H9 (cell line): ENCODE measurements at regions not wholly inside any gene's neighbourhood (a gene's known extent, or its start where the extent isn't known, plus 50 kb on each side); places are given as distances from the start of the nearest gene placed in this dataset.

Experiments used
- DNase-seq: peaks from one replicate; pipeline ENCODE4 v3.0.0-alpha.2; 2017
- H2AFZ ChIP-seq: one replicate; pipeline ENCODE4 v1.6.1; 2013; ENCODE audit warnings: mild to moderate bottlenecking, low read length, control low read depth, moderate library complexity
- H2AK5ac ChIP-seq: 2 replicates; pipeline ENCODE4 v1.6.1; 2013; ENCODE audit warnings: low read length, control low read depth, mixed read lengths; ENCODE audit not compliant: insufficient read length
- H2BK120ac ChIP-seq: one replicate; pipeline ENCODE4 v1.6.1; 2013; ENCODE audit warnings: low read depth, mild to moderate bottlenecking, low read length, control low read depth, inconsistent platforms; ENCODE audit not compliant: poor library complexity, severe bottlenecking
- H2BK12ac ChIP-seq: 2 replicates; pipeline ENCODE4 v1.6.1; 2013; ENCODE audit warnings: low read length, control low read depth, mixed read lengths, low read depth; ENCODE audit not compliant: insufficient read length
- H2BK15ac ChIP-seq: 2 replicates; pipeline ENCODE4 v1.6.1; 2013; ENCODE audit warnings: low read depth, low read length, control low read depth
- H2BK20ac ChIP-seq: one replicate; pipeline ENCODE4 v1.6.1; 2013; ENCODE audit warnings: low read depth, mild to moderate bottlenecking, low read length, control low read depth, inconsistent platforms; ENCODE audit not compliant: poor library complexity, severe bottlenecking
- H2BK5ac ChIP-seq: 2 replicates; pipeline ENCODE4 v1.6.1; 2013; ENCODE audit warnings: low read length, control low read depth, mixed read lengths; ENCODE audit not compliant: insufficient read length
- H3K14ac ChIP-seq: 2 replicates; pipeline ENCODE4 v1.6.1; 2013; ENCODE audit warnings: low read length, control low read depth; ENCODE audit not compliant: insufficient read depth
- H3K18ac ChIP-seq: 2 replicates; pipeline ENCODE4 v1.6.1; 2013; ENCODE audit warnings: low read depth, mild to moderate bottlenecking, mixed read lengths, low read length, control low read depth; ENCODE audit not compliant: insufficient read length
- H3K23ac ChIP-seq: 2 replicates; pipeline ENCODE4 v1.6.1; 2013; ENCODE audit warnings: low read length, control low read depth, mixed read lengths, low read depth; ENCODE audit not compliant: insufficient read length
- H3K23me2 ChIP-seq: 2 replicates; pipeline ENCODE4 v1.6.1; 2013; ENCODE audit warnings: low read depth, mild to moderate bottlenecking, mixed read lengths, low read length, control low read depth; ENCODE audit not compliant: insufficient read length, poor library complexity, severe bottlenecking
- H3K27ac ChIP-seq: 2 replicates; pipeline ENCODE4 v1.5.1; 2013; ENCODE audit warnings: low read length, control low read depth, mixed read lengths, low read depth; ENCODE audit not compliant: insufficient read length
- H3K27me3 ChIP-seq: 2 replicates; pipeline ENCODE4 v1.6.1; 2013; ENCODE audit warnings: low read length, control low read depth, inconsistent platforms; ENCODE audit not compliant: insufficient read depth
- H3K4ac ChIP-seq: 2 replicates; pipeline ENCODE4 v1.6.1; 2013; ENCODE audit warnings: low read depth, mild to moderate bottlenecking, control low read depth, inconsistent platforms, low read length, moderate library complexity
- H3K4me1 ChIP-seq: 2 replicates; pipeline ENCODE4 v1.6.1; 2013; ENCODE audit warnings: low read length, control low read depth, inconsistent platforms; ENCODE audit not compliant: insufficient read depth
- H3K4me2 ChIP-seq: 2 replicates; pipeline ENCODE4 v1.6.1; 2013; ENCODE audit warnings: low read length, control low read depth, mixed read lengths; ENCODE audit not compliant: insufficient read length, insufficient read depth
- H3K56ac ChIP-seq: 2 replicates; pipeline ENCODE4 v1.6.1; 2013; ENCODE audit warnings: low read depth, mild to moderate bottlenecking, mixed read lengths, low read length, control low read depth; ENCODE audit not compliant: insufficient read length
- H3K79me1 ChIP-seq: 2 replicates; pipeline ENCODE4 v1.6.1; 2013; ENCODE audit warnings: low read depth, mild to moderate bottlenecking, moderate library complexity, low read length, control low read depth, inconsistent platforms; ENCODE audit not compliant: insufficient read depth, poor library complexity, severe bottlenecking
- H3K79me2 ChIP-seq: 2 replicates; pipeline ENCODE4 v1.6.1; 2013; ENCODE audit warnings: low read length, control low read depth, inconsistent platforms; ENCODE audit not compliant: insufficient read depth
- H3K9ac ChIP-seq: 2 replicates; pipeline ENCODE4 v1.6.1; 2013; ENCODE audit warnings: low read length, control low read depth, mixed read lengths; ENCODE audit not compliant: insufficient read length; ENCODE audit errors: extremely low read depth
- H3K9me3 ChIP-seq: one replicate; pipeline ENCODE4 v1.6.1; 2013; ENCODE audit warnings: low read depth, low read length, inconsistent platforms; ENCODE audit not compliant: control insufficient read depth
- H3T11ph ChIP-seq: one replicate; pipeline ENCODE4 v1.6.1; 2013; ENCODE audit warnings: mild to moderate bottlenecking, low read length, control low read depth, inconsistent platforms
- H4K20me1 ChIP-seq: one replicate; pipeline ENCODE4 v1.6.1; 2013; ENCODE audit not compliant: control insufficient read depth, insufficient read length, insufficient read depth
- H4K5ac ChIP-seq: 2 replicates; pipeline ENCODE4 v1.6.1; 2013; ENCODE audit warnings: low read depth, mild to moderate bottlenecking, mixed read lengths, low read length, control low read depth; ENCODE audit not compliant: insufficient read length
- H4K8ac ChIP-seq: replicated peaks from 2 replicates; pipeline ENCODE4 v1.6.1; 2013; ENCODE audit warnings: low read length, control low read depth, mixed read lengths, low read depth; ENCODE audit not compliant: insufficient read length
- H4K91ac ChIP-seq: 2 replicates; pipeline ENCODE4 v1.6.1; 2013; ENCODE audit warnings: low read depth, mild to moderate bottlenecking, moderate library complexity, mixed read lengths, low read length, control low read depth; ENCODE audit not compliant: insufficient read length
- H3K27ac Mint-ChIP-seq, 3 experiments: 2 replicates in 2 of 3; 3 replicates in 1 of 3; pipeline ENCODE4 v1.8.0; 2020 to 2021; ENCODE audit warnings: mixed read lengths in 3 of 3, mild to moderate bottlenecking in 1 of 3, moderate library complexity in 1 of 3
- H3K27me3 Mint-ChIP-seq: 2 replicates; pipeline ENCODE4 v1.8.0; 2021; ENCODE audit warnings: low read depth, mild to moderate bottlenecking, moderate library complexity, mixed read lengths
- H3K36me3 Mint-ChIP-seq, 3 experiments: 2 replicates in 2 of 3; 3 replicates in 1 of 3; pipeline ENCODE4 v1.8.0; 2020 to 2021; ENCODE audit warnings: low read depth in 3 of 3, mixed read lengths in 3 of 3; ENCODE audit not compliant: insufficient read depth in 1 of 3
- H3K4me1 Mint-ChIP-seq, 2 experiments: 2 replicates each; pipeline ENCODE4 v1.8.0; 2020; ENCODE audit warnings: mixed read lengths in 2 of 2
- H3K4me3 Mint-ChIP-seq, 2 experiments: 2 replicates in 1 of 2; 3 replicates in 1 of 2; pipeline ENCODE4 v1.8.0; 2020 to 2021; ENCODE audit warnings: mild to moderate bottlenecking in 2 of 2, mixed read lengths in 2 of 2, moderate library complexity in 1 of 2
- H3K9me3 Mint-ChIP-seq, 2 experiments: 2 replicates in 1 of 2; 3 replicates in 1 of 2; pipeline ENCODE4 v1.8.0; 2020; ENCODE audit warnings: mild to moderate bottlenecking in 2 of 2, mixed read lengths in 2 of 2, moderate library complexity in 1 of 2
- WGBS: extraction: QIAGEN DNeasy Blood & Tissue Kit; methylation state at CpG from one replicate; pipeline ENCODE4 v1.1.7; 2013; ENCODE audit warnings: missing lambda C conversion rate, low lambda C conversion rate, mixed read lengths; ENCODE audit not compliant: insufficient read length; ENCODE audit errors: extremely low coverage; 5-methylcytosine and 5-hydroxymethylcytosine counted together
- TF ChIP-seq, protein P1 (sequence below): fragments of 200-600 bp; sonication (generic); conservative IDR thresholded peaks from 3 replicates; pipeline ENCODE4 v1.8.0; 2021; ENCODE audit warnings: antibody characterized with exemption, mild to moderate bottlenecking

DNA sequence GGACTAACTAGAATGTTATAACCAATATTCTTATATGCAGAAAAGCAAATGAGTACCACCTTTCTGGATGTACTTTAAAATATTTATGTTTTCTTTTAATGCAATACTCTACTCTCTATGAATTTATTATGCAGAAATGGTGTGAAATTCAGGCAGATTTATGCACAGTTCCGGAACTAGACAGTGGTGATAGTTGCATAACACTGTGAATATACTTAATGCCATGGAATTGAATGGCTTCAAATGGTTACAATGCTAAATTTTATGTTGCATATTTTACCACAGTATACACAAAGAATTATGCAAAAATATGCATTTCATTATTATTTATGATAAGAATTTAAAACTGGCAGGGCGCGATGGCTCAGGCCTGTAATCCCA lies 287.8 kb upstream of the FN1 start:
- TF ChIP-seq, protein P1, sequence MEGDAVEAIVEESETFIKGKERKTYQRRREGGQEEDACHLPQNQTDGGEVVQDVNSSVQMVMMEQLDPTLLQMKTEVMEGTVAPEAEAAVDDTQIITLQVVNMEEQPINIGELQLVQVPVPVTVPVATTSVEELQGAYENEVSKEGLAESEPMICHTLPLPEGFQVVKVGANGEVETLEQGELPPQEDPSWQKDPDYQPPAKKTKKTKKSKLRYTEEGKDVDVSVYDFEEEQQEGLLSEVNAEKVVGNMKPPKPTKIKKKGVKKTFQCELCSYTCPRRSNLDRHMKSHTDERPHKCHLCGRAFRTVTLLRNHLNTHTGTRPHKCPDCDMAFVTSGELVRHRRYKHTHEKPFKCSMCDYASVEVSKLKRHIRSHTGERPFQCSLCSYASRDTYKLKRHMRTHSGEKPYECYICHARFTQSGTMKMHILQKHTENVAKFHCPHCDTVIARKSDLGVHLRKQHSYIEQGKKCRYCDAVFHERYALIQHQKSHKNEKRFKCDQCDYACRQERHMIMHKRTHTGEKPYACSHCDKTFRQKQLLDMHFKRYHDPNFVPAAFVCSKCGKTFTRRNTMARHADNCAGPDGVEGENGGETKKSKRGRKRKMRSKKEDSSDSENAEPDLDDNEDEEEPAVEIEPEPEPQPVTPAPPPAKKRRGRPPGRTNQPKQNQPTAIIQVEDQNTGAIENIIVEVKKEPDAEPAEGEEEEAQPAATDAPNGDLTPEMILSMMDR, result no peak
- H3K14ac ChIP-seq, result no peak overlapping the region
- H4K8ac ChIP-seq, result no peak overlapping the region
- no peak overlapping the region for H2AFZ ChIP-seq
- no peak for DNase-seq
- H3K56ac ChIP-seq, result no peak overlapping the region
- H2BK120ac ChIP-seq, result no peak overlapping the region
- H3K79me1 ChIP-seq, result no peaks in the 10 kb centered on the region
- no peaks in the 10 kb centered on the region for H3K9me3 ChIP-seq
- H2BK15ac ChIP-seq, result no peak overlapping the region
- no peak overlapping the region for H3K4ac ChIP-seq
- no peaks in the 10 kb centered on the region for H4K20me1 ChIP-seq
- H3K79me2 ChIP-seq, result no peaks in the 10 kb centered on the region
- Mint-ChIP-seq H3K9me3 (peaks cover 0 to 2% of the 10 kb centered on the region in 2 experiments; a peak in 2 of 5 replicates), H3K27me3 (no peaks in the 10 kb centered on the region), H3K36me3 (no peaks in the 10 kb centered on the region), H3K4me1 (no peaks in the 10 kb centered on the region), H3K4me3 (no peak overlapping the region), H3K27ac (no peak overlapping the region)
- no peak overlapping the region for H4K5ac ChIP-seq
- H2AK5ac ChIP-seq, result no peak overlapping the region
- no peak overlapping the region for H2BK12ac ChIP-seq
- no CpG with 5 or more reads among the region's 3 CpGs for WGBS
- H3K23me2 ChIP-seq, result no peaks in the 10 kb centered on the region
- no peaks in the 10 kb centered on the region for H3K27me3 ChIP-seq
- no peak overlapping the region for H3K23ac ChIP-seq
- no peaks in the 10 kb centered on the region for H3K4me1 ChIP-seq
- H3K9ac ChIP-seq, result no peak overlapping the region
- H3T11ph ChIP-seq, result no peak overlapping the region
- no peak overlapping the region for H3K27ac ChIP-seq
- H3K4me2 ChIP-seq, result no peak overlapping the region
- no peak overlapping the region for H4K91ac ChIP-seq
- no peak overlapping the region for H2BK20ac ChIP-seq
- H2BK5ac ChIP-seq, result no peak overlapping the region
- no peak overlapping the region for H3K18ac ChIP-seq
